NB4 (cell line): ENCODE measurements at regions not wholly inside any gene's neighbourhood (a gene's known extent, or its start where the extent isn't known, plus 50 kb on each side); places are given as distances from the start of the nearest gene placed in this dataset.

Experiments used
- DNase-seq: peaks from one replicate; pipeline ENCODE4 v3.0.0; 2010; ENCODE audit warnings: low read depth
- H3K4me3 ChIP-seq: one replicate; pipeline ENCODE4 v1.5.1; 2011; ENCODE audit warnings: mild to moderate bottlenecking, low read depth, low read length, moderate library complexity
- MYC ChIP-seq: IDR thresholded peaks from 2 replicates; pipeline ENCODE4 v1.6.1; 2011; ENCODE audit warnings: low read depth, low read length
- POLR2A ChIP-seq: IDR thresholded peaks from 2 replicates; pipeline ENCODE4 v1.6.1; 2011; ENCODE audit warnings: mild to moderate bottlenecking; ENCODE audit not compliant: insufficient read length; ENCODE audit errors: extremely low read depth
- TF ChIP-seq, protein P1 (sequence below): IDR thresholded peaks from one replicate; pipeline ENCODE4 v1.5.1; 2012; ENCODE audit warnings: low read depth, low read length
- TF ChIP-seq, protein P2 (sequence below): IDR thresholded peaks from 2 replicates; pipeline ENCODE4 v1.6.1; 2011; ENCODE audit warnings: low read depth, low read length

DNA sequence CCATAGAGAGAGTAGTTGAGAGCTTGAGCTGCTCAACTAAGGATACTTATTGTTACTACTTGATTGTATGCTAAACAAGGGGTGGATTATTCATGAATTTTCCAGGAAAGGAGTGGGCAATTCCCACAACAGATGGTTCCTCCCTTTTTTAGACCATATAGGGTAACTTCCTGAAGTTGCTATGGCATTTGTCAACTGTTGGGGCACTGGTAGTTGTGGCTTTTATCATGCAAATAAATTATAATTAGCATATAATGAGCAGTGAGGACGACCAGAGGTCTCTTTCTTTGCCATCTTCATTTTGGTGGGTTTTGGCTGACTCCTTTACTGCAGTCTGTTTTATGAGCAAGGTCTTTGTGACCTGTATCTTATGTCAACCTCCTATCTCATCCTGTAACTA is 1403.5 kb upstream of the PABPC4L start:
- DNase-seq = no peak
- TF ChIP-seq, protein P1, sequence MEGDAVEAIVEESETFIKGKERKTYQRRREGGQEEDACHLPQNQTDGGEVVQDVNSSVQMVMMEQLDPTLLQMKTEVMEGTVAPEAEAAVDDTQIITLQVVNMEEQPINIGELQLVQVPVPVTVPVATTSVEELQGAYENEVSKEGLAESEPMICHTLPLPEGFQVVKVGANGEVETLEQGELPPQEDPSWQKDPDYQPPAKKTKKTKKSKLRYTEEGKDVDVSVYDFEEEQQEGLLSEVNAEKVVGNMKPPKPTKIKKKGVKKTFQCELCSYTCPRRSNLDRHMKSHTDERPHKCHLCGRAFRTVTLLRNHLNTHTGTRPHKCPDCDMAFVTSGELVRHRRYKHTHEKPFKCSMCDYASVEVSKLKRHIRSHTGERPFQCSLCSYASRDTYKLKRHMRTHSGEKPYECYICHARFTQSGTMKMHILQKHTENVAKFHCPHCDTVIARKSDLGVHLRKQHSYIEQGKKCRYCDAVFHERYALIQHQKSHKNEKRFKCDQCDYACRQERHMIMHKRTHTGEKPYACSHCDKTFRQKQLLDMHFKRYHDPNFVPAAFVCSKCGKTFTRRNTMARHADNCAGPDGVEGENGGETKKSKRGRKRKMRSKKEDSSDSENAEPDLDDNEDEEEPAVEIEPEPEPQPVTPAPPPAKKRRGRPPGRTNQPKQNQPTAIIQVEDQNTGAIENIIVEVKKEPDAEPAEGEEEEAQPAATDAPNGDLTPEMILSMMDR = no peak
- TF ChIP-seq POLR2A = no peak
- TF ChIP-seq, protein P2, sequence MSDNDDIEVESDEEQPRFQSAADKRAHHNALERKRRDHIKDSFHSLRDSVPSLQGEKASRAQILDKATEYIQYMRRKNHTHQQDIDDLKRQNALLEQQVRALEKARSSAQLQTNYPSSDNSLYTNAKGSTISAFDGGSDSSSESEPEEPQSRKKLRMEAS = no peak
- TF ChIP-seq MYC = no peak

DNA sequence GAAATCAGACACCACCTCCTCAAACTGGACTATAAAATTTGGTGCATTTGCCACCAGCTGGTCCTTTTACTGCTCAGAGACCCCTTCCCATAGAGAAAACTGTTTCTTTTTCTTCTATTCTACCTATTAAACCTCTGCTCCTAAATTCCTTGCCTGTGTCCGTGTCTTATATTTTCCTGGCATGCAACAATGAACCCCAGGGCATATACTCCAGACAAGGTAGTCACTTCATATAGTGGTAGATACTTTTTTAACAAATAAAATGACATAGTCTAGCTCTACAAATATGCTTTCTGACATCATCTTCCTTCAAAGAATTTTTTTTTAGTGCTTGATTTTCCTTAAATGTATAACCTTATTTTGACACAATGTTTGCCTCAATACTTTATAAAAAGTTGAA is 1402.9 kb upstream of the PABPC4L start:
- TF ChIP-seq, protein P2 = no peak
- TF ChIP-seq POLR2A (no peak), MYC (no peak)
- TF ChIP-seq, protein P1 = no peak
- no peak overlapping the region for H3K4me3 ChIP-seq

More for the DNA sequence above, 1403.5 kb upstream of the PABPC4L start:
- no peak overlapping the region for H3K4me3 ChIP-seq

DNA sequence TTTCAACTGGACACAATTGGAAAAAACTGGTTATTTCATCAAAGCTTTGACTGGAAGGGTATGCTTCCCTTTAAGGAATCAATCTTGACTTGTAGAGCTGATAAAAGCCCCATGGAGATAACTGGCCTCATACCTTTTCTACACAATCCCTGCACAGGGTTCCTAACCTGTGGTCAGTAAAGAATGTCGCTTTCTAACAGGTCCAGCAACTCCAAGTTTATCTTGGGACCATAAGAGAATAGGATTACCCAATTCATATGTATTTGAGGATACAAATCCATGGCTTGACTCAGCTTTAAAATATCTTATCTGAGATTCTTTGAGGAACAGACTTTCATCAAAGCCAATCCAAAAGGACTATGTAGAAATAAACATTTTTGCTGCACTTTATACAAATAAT is 1399.8 kb upstream of the PABPC4L start:
- no peak overlapping the region for H3K4me3 ChIP-seq
- no peak for TF ChIP-seq MYC
- TF ChIP-seq, protein P2 = no peak
- TF ChIP-seq, protein P1 = no peak
- no peak for TF ChIP-seq POLR2A
- DNase-seq = no peak

More for the DNA sequence above, 1402.9 kb upstream of the PABPC4L start:
- DNase-seq = no peak

DNA sequence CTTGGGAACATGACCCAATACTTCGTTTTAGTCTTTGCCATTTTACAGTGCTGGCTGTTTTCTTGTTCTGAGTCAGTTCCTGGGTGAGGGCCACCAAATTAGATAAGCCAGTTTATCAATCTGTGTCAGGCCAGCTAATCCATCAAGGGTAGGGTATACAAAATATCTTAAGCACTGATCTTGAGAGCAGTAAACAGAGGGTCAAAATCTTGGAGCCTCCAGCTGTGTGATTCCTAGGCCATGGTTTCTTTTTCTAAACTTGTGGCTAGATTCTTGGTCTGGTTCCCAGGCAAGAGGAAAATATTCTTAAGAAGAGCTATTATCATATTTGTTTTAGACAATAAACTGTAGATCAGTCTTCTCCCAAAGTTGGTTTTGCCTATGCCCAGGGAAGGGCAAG is 1396.6 kb upstream of the PABPC4L start:
- DNase-seq = no peak
- TF ChIP-seq, protein P1 = no peak
- TF ChIP-seq, protein P2 = no peak
- TF ChIP-seq MYC (no peak), POLR2A (no peak)
- no peak overlapping the region for H3K4me3 ChIP-seq

DNA sequence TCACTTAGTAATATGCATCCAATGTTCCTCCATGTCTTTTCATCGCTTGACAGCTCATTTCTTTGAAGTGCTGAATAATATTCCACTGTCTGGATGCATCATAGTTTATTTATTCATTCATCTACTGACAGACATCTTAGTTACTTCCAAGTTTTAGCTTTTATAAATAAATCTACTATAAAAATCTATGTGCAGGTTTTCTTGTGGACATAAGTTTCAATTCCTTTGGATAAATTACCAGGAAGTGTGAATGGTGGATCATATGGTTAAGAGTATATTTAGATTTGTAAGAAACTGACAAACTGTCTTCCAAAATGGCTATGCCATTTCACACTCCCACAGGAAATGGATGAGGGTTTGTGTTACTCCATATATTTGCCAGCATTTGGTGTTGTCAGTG is 1392.9 kb upstream of the PABPC4L start:
- DNase-seq = no peak
- no peak overlapping the region for H3K4me3 ChIP-seq

DNA sequence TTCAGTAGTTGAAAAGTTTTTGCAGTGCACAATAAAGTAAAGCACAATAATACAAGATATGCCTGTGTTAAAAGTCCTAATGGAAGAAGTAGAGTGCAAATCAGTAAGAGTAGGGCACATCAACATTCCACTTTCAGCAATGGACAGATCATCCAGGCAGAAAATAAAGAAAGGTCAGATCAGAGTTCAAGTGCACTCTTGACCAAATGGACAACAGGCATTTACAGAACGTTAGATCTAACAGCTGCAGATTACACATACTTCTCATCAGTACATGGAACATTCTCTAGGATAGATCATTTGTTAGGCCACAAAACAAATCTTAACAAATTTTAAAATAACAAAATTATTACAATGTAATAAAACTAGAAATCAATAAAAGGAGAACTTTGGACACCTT is 1373.5 kb upstream of the PABPC4L start:
- TF ChIP-seq POLR2A = no peak
- TF ChIP-seq, protein P2 = no peak
- no peak for TF ChIP-seq MYC
- TF ChIP-seq, protein P1 = no peak
- H3K4me3 ChIP-seq = no peak overlapping the region
- DNase-seq = no peak

More for the DNA sequence above, 1392.9 kb upstream of the PABPC4L start:
- no peak for TF ChIP-seq MYC
- TF ChIP-seq, protein P2 = no peak
